NCI-H1105 treated with DMSO at 0.1 percent for 48 hours (cell line): ENCODE measurements at regions not wholly inside any gene's neighbourhood (a gene's known extent, or its start where the extent isn't known, plus 50 kb on each side); places are given as distances from the start of the nearest gene placed in this dataset.
"Not testable (repeated sequence)": the region's sequence is repeated elsewhere in the genome, so short reads cannot be mapped to it uniquely, and the experiment has no call there.

Experiments
- DNase-seq: peaks from one replicate; lab custom pipeline; 2025; lab: John Stamatoyannopoulos, UW

- no peak for DNase-seq
These were observed 286.9 kb upstream of the VSTM2A start for GRCh38 chr7:54255242-54255641.

- no peak for DNase-seq
These were observed 283.0 kb upstream of the VSTM2A start for GRCh38 chr7:54259185-54259584.

- no peak for DNase-seq
These were observed 281.2 kb upstream of the VSTM2A start for GRCh38 chr7:54260941-54261371.

GRCh38 chr7:54278847-54279246 is 263.3 kb upstream of the VSTM2A start:
- no peak for DNase-seq

GRCh38 chr7:54292171-54292925 is 249.8 kb upstream of the VSTM2A start:
- DNase-seq: no peak

- no peak for DNase-seq
These were observed 242.7 kb upstream of the VSTM2A start for GRCh38 chr7:54299426-54299825.

GRCh38 chr7:54315955-54316354 is 226.2 kb upstream of the VSTM2A start:
- not testable (repeated sequence) for DNase-seq

GRCh38 chr7:54326592-54327167 is 215.5 kb upstream of the VSTM2A start:
- no peak for DNase-seq

GRCh38 chr7:54330216-54330800 is 211.9 kb upstream of the VSTM2A start:
- DNase-seq: no peak

- DNase-seq: no peak
These were observed 210.9 kb upstream of the VSTM2A start for GRCh38 chr7:54331311-54331710.

GRCh38 chr7:54332301-54332700 is 209.9 kb upstream of the VSTM2A start:
- no peak for DNase-seq

- DNase-seq: no peak
These were observed 208.2 kb upstream of the VSTM2A start for GRCh38 chr7:54333952-54334351.

- DNase-seq: no peak
These were observed 205.4 kb upstream of the VSTM2A start for GRCh38 chr7:54336800-54337199.

- no peak for DNase-seq
These were observed 204.7 kb upstream of the VSTM2A start for GRCh38 chr7:54337466-54337865.

- DNase-seq: no peak
These were observed 203.9 kb upstream of the VSTM2A start for GRCh38 chr7:54338319-54338718.

- DNase-seq: no peak
These were observed 203.1 kb upstream of the VSTM2A start for GRCh38 chr7:54339073-54339472.

GRCh38 chr7:54342458-54342857 is 199.7 kb upstream of the VSTM2A start:
- DNase-seq: no peak

GRCh38 chr7:54343511-54343910 is 198.7 kb upstream of the VSTM2A start:
- no peak for DNase-seq

- DNase-seq: no peak
These were observed 196.4 kb upstream of the VSTM2A start for GRCh38 chr7:54345746-54346145.

- no peak for DNase-seq
These were observed 192.9 kb upstream of the VSTM2A start for GRCh38 chr7:54349229-54349628.

- no peak for DNase-seq
These were observed 187.7 kb upstream of the VSTM2A start for GRCh38 chr7:54354436-54354835.

- no peak for DNase-seq
These were observed 186.3 kb upstream of the VSTM2A start for GRCh38 chr7:54355842-54356241.

- no peak for DNase-seq
These were observed 181.9 kb upstream of the VSTM2A start for GRCh38 chr7:54360075-54360840.
